ENCODE measurements at regions not wholly inside any gene's neighbourhood (a gene's known extent, or its start where the extent isn't known, plus 50 kb on each side); places are given as distances from the start of the nearest gene placed in this dataset.

- no peak for DNase-seq
These were observed 84.0 kb upstream of the SLCO3A1 start for GRCh38 chr15:91769476-91769875.

- no peak for DNase-seq
These were observed 83.6 kb upstream of the SLCO3A1 start for GRCh38 chr15:91769894-91770293.

- no peak for DNase-seq
These were observed 77.4 kb upstream of the SLCO3A1 start for GRCh38 chr15:91776104-91776503.

GRCh38 chr15:91779960-91780359 lies 73.5 kb upstream of the SLCO3A1 start:
- no peak for DNase-seq

GRCh38 chr15:91780387-91780786 lies 73.1 kb upstream of the SLCO3A1 start:
- no peak for DNase-seq

- no peak for DNase-seq
These were observed 71.3 kb upstream of the SLCO3A1 start for GRCh38 chr15:91782221-91782620.

GRCh38 chr15:91783008-91783407 lies 70.5 kb upstream of the SLCO3A1 start:
- DNase-seq, result no peak

- DNase-seq, result no peak
These were observed 70.1 kb upstream of the SLCO3A1 start for GRCh38 chr15:91783451-91783850.

- DNase-seq, result no peak
These were observed 68.4 kb upstream of the SLCO3A1 start for GRCh38 chr15:91784973-91785709.

- no peak for DNase-seq
These were observed 66.3 kb upstream of the SLCO3A1 start for GRCh38 chr15:91787198-91787597.

GRCh38 chr15:91789136-91789535 lies 64.4 kb upstream of the SLCO3A1 start:
- DNase-seq, result no peak

GRCh38 chr15:91790836-91791235 lies 62.7 kb upstream of the SLCO3A1 start:
- no peak for DNase-seq

- no peak for DNase-seq
These were observed 59.7 kb upstream of the SLCO3A1 start for GRCh38 chr15:91793771-91794170.

GRCh38 chr15:91795235-91795634 lies 58.3 kb upstream of the SLCO3A1 start:
- no peak for DNase-seq

GRCh38 chr15:91801836-91802534 lies 51.5 kb upstream of the SLCO3A1 start:
- no peak for DNase-seq

GRCh38 chr15:91803260-91803659 lies 50.2 kb upstream of the SLCO3A1 start:
- no peak for DNase-seq
